ENCODE measurements at regions not wholly inside any gene's neighbourhood (a gene's known extent, or its start where the extent isn't known, plus 50 kb on each side); places are given as distances from the start of the nearest gene placed in this dataset.

DNA sequence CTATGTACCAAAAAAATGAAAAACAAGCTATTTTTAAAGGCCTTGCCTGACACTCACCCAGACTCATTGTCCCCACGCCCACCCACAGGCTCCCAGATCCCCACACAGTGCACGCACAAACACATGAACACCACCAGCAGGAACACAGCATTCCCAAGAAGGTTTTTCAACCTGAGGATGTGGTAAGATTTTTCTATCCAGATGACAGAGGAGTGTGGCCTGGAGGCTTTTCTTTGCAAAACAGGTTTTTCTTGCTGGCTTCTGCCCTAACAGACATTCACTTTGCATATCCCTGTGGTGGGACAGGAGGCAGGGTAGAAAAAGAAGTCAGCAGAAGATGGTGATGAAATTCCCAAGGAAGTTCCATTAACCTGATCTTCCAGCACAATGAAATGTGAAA, 97.8 kb downstream of the KLF12 start:
- in situ Hi-C loops (cut with MboI; ENCODE audit: low sequenced_read_pairs), result no loop called here
- WGBS, 2 experiments (ENCODE audit: extremely low coverage in 2 of 2, insufficient read length in 1 of 2), result no CpG with 5 or more reads among the region's 2 CpGs

More for the DNA sequence above, 97.8 kb downstream of the KLF12 start:
- Histone ChIP-seq H2BK15ac (ENCODE audit: low read depth, low read length) (no peak overlapping the region), H3K4ac (ENCODE audit: low read depth, low read length) (no peak overlapping the region), H2AK5ac (ENCODE audit: low read depth, low read length) (no peak overlapping the region), H2BK5ac (ENCODE audit: low read depth, low read length, poor library complexity, severe bottlenecking) (no peak overlapping the region), H3K4me3 (ENCODE audit: insufficient read depth, low read depth, low read length) (no peak overlapping the region), H3K14ac (replicated peaks; ENCODE audit: low read depth, low read length) (no peak overlapping the region), H3K9me1 (ENCODE audit: insufficient read depth, low read length) (peaks cover 7% of the 10 kb centered on the region), H2AFZ (replicated peaks; ENCODE audit: low read length, poor library complexity) (no peak overlapping the region), H3K23ac (ENCODE audit: low read depth, low read length) (no peak overlapping the region), H4K5ac (ENCODE audit: low read depth, low read length) (no peak overlapping the region), H3K9me3 (ENCODE audit: control insufficient read depth, insufficient read depth, low read length) (no peaks in the 10 kb centered on the region), H4K91ac (ENCODE audit: insufficient read depth, low read depth, low read length) (no peak overlapping the region), H2BK20ac (ENCODE audit: low read depth, low read length) (no peak overlapping the region), H3K27me3 (ENCODE audit: control insufficient read depth, insufficient read depth, low read length) (no peaks in the 10 kb centered on the region), H4K20me1 (ENCODE audit: insufficient read depth, low read length) (peaks cover 19% of the 10 kb centered on the region; the same call in 1 of the 2 replicates), H2BK120ac (ENCODE audit: low read depth, low read length) (no peak overlapping the region), H2AK9ac (replicated peaks; ENCODE audit: low read depth, low read length, poor library complexity) (no peak overlapping the region), H3K36me3 (ENCODE audit: control insufficient read depth, insufficient read depth, low read length) (no peaks in the 10 kb centered on the region), H3K18ac (ENCODE audit: low read depth, low read length) (no peak overlapping the region), H3K56ac (ENCODE audit: extremely low read depth, insufficient read depth, low read length) (no peak overlapping the region), H4K8ac (ENCODE audit: low read depth in 2 of 2, low read length in 2 of 2) (no peak overlapping the region), H3K4me1 (ENCODE audit: control insufficient read depth, insufficient read depth, low read length) (peaks cover under 1% of the 10 kb centered on the region; the same call in 1 of the 2 replicates), H3K79me1 (ENCODE audit: low read depth in 1 of 2, low read length in 2 of 2) (peaks cover 17 to 52% of the 10 kb centered on the region in 2 experiments), H3K9ac (ENCODE audit: low read depth, low read length) (no peak overlapping the region), H3K4me2 (ENCODE audit: low read depth, low read length) (no peak overlapping the region), H3K27ac (ENCODE audit: insufficient read depth, low read length) (no peak overlapping the region)
- DNase-seq, result no peak
- BruUV-seq (replicated peaks), result no TSS peak
- intact Hi-C loops (cut with micrococcal nuclease), result no loop called here
- dilution Hi-C loops (cut with HindIII; ENCODE audit: low sequenced_read_pairs, unreplicated experiment), result no loop called here
- ATAC-seq (ENCODE audit: low read depth), result no peak
- CTCF ChIA-PET, result no interaction called here
- POLR2A ChIA-PET (ENCODE audit: unreplicated experiment), result no interaction called here
- TF ChIP-seq RCOR1 (IDR thresholded peaks at IDR 0.05; ENCODE audit: insufficient replicate concordance, low read length) (no peak), POLR2A (IDR thresholded peaks at IDR 0.05; ENCODE audit: low read depth, low read length) (no peak), CHD1 (IDR thresholded peaks at IDR 0.05; ENCODE audit: low read depth, low read length) (no peak), FOS (IDR thresholded peaks at IDR 0.05; ENCODE audit: low read depth, low read length) (no peak), NFE2L2 (IDR thresholded peaks at IDR 0.05; ENCODE audit: low read depth, low read length) (no peak), CEBPB (IDR thresholded peaks at IDR 0.05; ENCODE audit: low read depth, low read length) (no peak), MAFK (IDR thresholded peaks at IDR 0.05; ENCODE audit: low read depth, low read length) (no peak), RAD21 (IDR thresholded peaks at IDR 0.05; ENCODE audit: low read length) (no peak)
- TF ChIP-seq, protein P1, sequence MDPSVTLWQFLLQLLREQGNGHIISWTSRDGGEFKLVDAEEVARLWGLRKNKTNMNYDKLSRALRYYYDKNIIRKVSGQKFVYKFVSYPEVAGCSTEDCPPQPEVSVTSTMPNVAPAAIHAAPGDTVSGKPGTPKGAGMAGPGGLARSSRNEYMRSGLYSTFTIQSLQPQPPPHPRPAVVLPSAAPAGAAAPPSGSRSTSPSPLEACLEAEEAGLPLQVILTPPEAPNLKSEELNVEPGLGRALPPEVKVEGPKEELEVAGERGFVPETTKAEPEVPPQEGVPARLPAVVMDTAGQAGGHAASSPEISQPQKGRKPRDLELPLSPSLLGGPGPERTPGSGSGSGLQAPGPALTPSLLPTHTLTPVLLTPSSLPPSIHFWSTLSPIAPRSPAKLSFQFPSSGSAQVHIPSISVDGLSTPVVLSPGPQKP (IDR thresholded peaks at IDR 0.05; ENCODE audit: borderline replicate concordance, low read depth, low read length), result no peak
- TF ChIP-seq, protein P2, sequence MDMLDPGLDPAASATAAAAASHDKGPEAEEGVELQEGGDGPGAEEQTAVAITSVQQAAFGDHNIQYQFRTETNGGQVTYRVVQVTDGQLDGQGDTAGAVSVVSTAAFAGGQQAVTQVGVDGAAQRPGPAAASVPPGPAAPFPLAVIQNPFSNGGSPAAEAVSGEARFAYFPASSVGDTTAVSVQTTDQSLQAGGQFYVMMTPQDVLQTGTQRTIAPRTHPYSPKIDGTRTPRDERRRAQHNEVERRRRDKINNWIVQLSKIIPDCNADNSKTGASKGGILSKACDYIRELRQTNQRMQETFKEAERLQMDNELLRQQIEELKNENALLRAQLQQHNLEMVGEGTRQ (IDR thresholded peaks at IDR 0.05; ENCODE audit: low read depth, low read length), result no peak
